SK-N-SH (cell line): ENCODE measurements at regions not wholly inside any gene's neighbourhood (a gene's known extent, or its start where the extent isn't known, plus 50 kb on each side); places are given as distances from the start of the nearest gene placed in this dataset.

Source experiments
- CTCF ChIA-PET: fragments of 300-600, 350-600 bp; formaldehyde crosslinking; extraction: SDS; loops from one replicate; lab custom pipeline; 2021; lab: Yijun Ruan, JAX
- POLR2A ChIA-PET: fragments of 350-600 bp; sonication (Branson Sonifier 250); formaldehyde crosslinking; extraction: SDS; loops from one replicate; lab custom pipeline; 2020; ENCODE audit warnings: antibody characterized with exemption, inconsistent platforms; lab: Yijun Ruan, JAX
- DNase-seq: peaks from one replicate; pipeline ENCODE4 v3.0.0; 2012
- H2AFZ ChIP-seq: fragments of 200-600 bp; sonication (generic); 2 replicates; pipeline ENCODE4 v1.8.1; 2016; ENCODE audit warnings: antibody characterized with exemption, mild to moderate bottlenecking, low read depth
- H3F3A ChIP-seq: fragments of 200-600 bp; sonication (generic); replicated peaks from 2 replicates; pipeline ENCODE3; 2016; ENCODE audit warnings: antibody characterized with exemption, mild to moderate bottlenecking; ENCODE audit not compliant: insufficient read depth
- H3K27ac ChIP-seq, 2 experiments: fragments of 200-500 bp in 1 of 2; fragments of 200-600 bp in 1 of 2; sonication (Bioruptor generic) in 1 of 2; sonication (generic), shearing (Covaris generic) in 1 of 2; 2 replicates each; pipeline versions ENCODE4 v1.5.1 to v1.6.1; 2014 to 2016; ENCODE audit warnings: low read depth in 2 of 2, inconsistent platforms in 1 of 2, low read length in 1 of 2, mild to moderate bottlenecking in 1 of 2, mixed read lengths in 1 of 2
- H3K27me3 ChIP-seq: fragments of 200-600 bp; sonication (generic), shearing (Covaris generic); 2 replicates; pipeline ENCODE4 v1.6.1; 2016; ENCODE audit warnings: mixed run types; ENCODE audit not compliant: insufficient read depth
- H3K36me3 ChIP-seq, 2 experiments: fragments of 200-500 bp in 1 of 2; fragments of 200-600 bp in 1 of 2; sonication (Bioruptor generic) in 1 of 2; sonication (generic) in 1 of 2; replicated peaks in 1 of 2; 2 replicates each; pipeline versions ENCODE3 to v1.5.1; 2014 to 2016; ENCODE audit warnings: low read length in 1 of 2, mild to moderate bottlenecking in 1 of 2; ENCODE audit not compliant: insufficient read depth in 2 of 2, control insufficient read depth in 1 of 2
- H3K4me1 ChIP-seq, 2 experiments: fragments of 200-500 bp in 1 of 2; fragments of 200-600 bp in 1 of 2; sonication (Bioruptor generic) in 1 of 2; sonication (generic), shearing (Covaris generic) in 1 of 2; 2 replicates each; pipeline versions ENCODE4 v1.5.1 to v1.6.1; 2014 to 2016; ENCODE audit warnings: low read depth in 1 of 2, low read length in 1 of 2, mixed run types in 1 of 2; ENCODE audit not compliant: insufficient read depth in 2 of 2, control insufficient read depth in 1 of 2
- H3K4me2 ChIP-seq: fragments of 200-600 bp; sonication (generic), shearing (Covaris generic); 2 replicates; pipeline ENCODE4 v1.6.1; 2017; ENCODE audit warnings: mixed run types
- H3K4me3 ChIP-seq, 2 experiments: fragments of 200-500 bp in 1 of 2; fragments of 200-600 bp in 1 of 2; sonication (Bioruptor generic) in 1 of 2; sonication (generic), shearing (Covaris generic) in 1 of 2; 2 replicates each; pipeline versions ENCODE4 v1.5.1 to v1.8.1; 2014 to 2016; ENCODE audit warnings: low read depth in 2 of 2, inconsistent platforms in 1 of 2, low read length in 1 of 2, mild to moderate bottlenecking in 1 of 2, mixed read lengths in 1 of 2, moderate library complexity in 1 of 2
- H3K79me2 ChIP-seq: fragments of 200-600 bp; sonication (generic); 2 replicates; pipeline ENCODE4 v1.8.1; 2017; ENCODE audit warnings: mild to moderate bottlenecking; ENCODE audit not compliant: insufficient read depth
- H3K9ac ChIP-seq: fragments of 200-600 bp; sonication (generic); 2 replicates; pipeline ENCODE4 v1.6.1; 2017; ENCODE audit warnings: mixed run types
- H3K9me2 ChIP-seq: fragments of 200-600 bp; sonication (generic); 2 replicates; pipeline ENCODE4 v1.6.1; 2017; ENCODE audit warnings: mixed run types
- H3K9me3 ChIP-seq: fragments of 200-600 bp; sonication (generic); 2 replicates; pipeline ENCODE4 v1.6.1; 2017; ENCODE audit warnings: mixed run types, mild to moderate bottlenecking, moderate library complexity
- H4K20me1 ChIP-seq: fragments of 200-600 bp; sonication (generic); 2 replicates; pipeline ENCODE4 v1.6.1; 2017; ENCODE audit warnings: mild to moderate bottlenecking, mixed run types; ENCODE audit not compliant: insufficient read depth
- CHD2 ChIP-seq: fragments of 150-350 bp; IDR thresholded peaks from 2 replicates; pipeline ENCODE4 v1.6.1; 2018; ENCODE audit warnings: low read length; ENCODE audit not compliant: partially characterized antibody
- CTCF ChIP-seq: fragments of 200-600 bp; sonication (generic); IDR thresholded peaks from 2 replicates; pipeline ENCODE4 v1.6.1; 2017; ENCODE audit warnings: antibody characterized with exemption, mild to moderate bottlenecking, moderate library complexity
- ELF1 ChIP-seq: IDR thresholded peaks from 2 replicates; pipeline ENCODE4 v1.4.0; 2012
- EP300 ChIP-seq, 2 experiments: IDR thresholded peaks; 2 replicates each; pipeline versions ENCODE4 v1.4.0 to v1.6.1; 2012; ENCODE audit warnings: borderline replicate concordance in 1 of 2, low read depth in 1 of 2, low read length in 1 of 2
- EZH2phosphoT487 ChIP-seq: fragments of 200-600 bp; sonication (generic); IDR thresholded peaks from 2 replicates; pipeline ENCODE4 v1.6.1; 2017; ENCODE audit warnings: low read depth, mixed run types, mild to moderate bottlenecking, antibody characterized with exemption, moderate library complexity, borderline replicate concordance
- FOXJ3 ChIP-seq: sonication (generic); formaldehyde crosslinking; IDR thresholded peaks from 2 replicates; pipeline ENCODE4 v1.5.1; 2020; ENCODE audit warnings: mild to moderate bottlenecking, missing genetic modification reagents
- FOXM1 ChIP-seq: IDR thresholded peaks from 2 replicates; pipeline ENCODE4 v1.4.0; 2012; ENCODE audit warnings: low read depth, mild to moderate bottlenecking
- GABPA ChIP-seq: IDR thresholded peaks from 2 replicates; pipeline ENCODE4 v1.4.0; 2012; ENCODE audit warnings: low read depth, mild to moderate bottlenecking
- IRF3 ChIP-seq: fragments of 150-350 bp; IDR thresholded peaks from 2 replicates; pipeline ENCODE4 v1.6.1; 2016; ENCODE audit warnings: mild to moderate bottlenecking, low read depth, low read length
- MEF2A ChIP-seq: IDR thresholded peaks from 2 replicates; pipeline ENCODE4 v1.4.0; 2012; ENCODE audit warnings: low read depth, borderline replicate concordance
- MXI1 ChIP-seq: IDR thresholded peaks from 2 replicates; pipeline ENCODE4 v1.6.1; 2012; ENCODE audit warnings: mild to moderate bottlenecking, low read depth, low read length, improper control_type of control experiment
- NFIC ChIP-seq: IDR thresholded peaks from 2 replicates; pipeline ENCODE4 v1.4.0; 2012; ENCODE audit warnings: borderline replicate concordance
- PBX3 ChIP-seq: IDR thresholded peaks from 2 replicates; pipeline ENCODE4; 2012
- POLR2AphosphoS5 ChIP-seq: IDR thresholded peaks from 2 replicates; pipeline ENCODE4 v1.6.1; 2012; ENCODE audit warnings: low read depth, low read length
- RAD21 ChIP-seq: IDR thresholded peaks from 2 replicates; pipeline ENCODE4 v1.6.1; 2012; ENCODE audit warnings: mild to moderate bottlenecking, low read length
- SMC3 ChIP-seq: IDR thresholded peaks from 2 replicates; pipeline ENCODE4 v1.6.1; 2012; ENCODE audit warnings: low read depth, low read length, improper control_type of control experiment
- USF2 ChIP-seq: fragments of 150-350 bp; IDR thresholded peaks from 2 replicates; pipeline ENCODE4 v1.6.1; 2017; ENCODE audit warnings: antibody characterized with exemption, low read length, low read depth, borderline replicate concordance
- whole genome bisulfite sequencing: methylation state at CpG from one replicate; pipeline ENCODE4 v1.1.6; 2017; ENCODE audit warnings: low lambda C conversion rate; 5-methylcytosine and 5-hydroxymethylcytosine counted together

GRCh38 chr9:126151031-126151685, 175.5 kb upstream of the MVB12B start (continued):
- TF ChIP-seq MXI1 (no peak), IRF3 (no peak)

GRCh38 chr9:126151686-126152134, 174.9 kb upstream of the MVB12B start:
- Histone ChIP-seq H3K27ac (no peak overlapping the region; a peak in 1 of 4 replicates), H3K4me3 (no peak overlapping the region), H3K9me3 (no peaks in the 10 kb centered on the region), H2AFZ (no peak overlapping the region), H4K20me1 (no peaks in the 10 kb centered on the region), H3K79me2 (no peaks in the 10 kb centered on the region), H3F3A (no peaks in the 10 kb centered on the region), H3K36me3 (no peaks in the 10 kb centered on the region), H3K27me3 (no peaks in the 10 kb centered on the region), H3K4me2 (no peak overlapping the region; the same call in 1 of the 2 replicates), H3K4me1 (peaks cover 0 to 23% of the 10 kb centered on the region in 2 experiments; a peak in 1 of 4 replicates), H3K9me2 (no peaks in the 10 kb centered on the region), H3K9ac (no peak overlapping the region)
- POLR2A ChIA-PET: no interaction called here
- peak; percentile 41 for DNase-seq
- WGBS: 41% methylated on average over 5 of the region's 5 CpGs
- CTCF ChIA-PET: interaction anchor here (0.6 to 1.3 kb wide), 4 partner anchors 8 to 339 kb away, joined by 3 to 4 read pairs (median 3); no protein-coding TSS in a partner anchor
- no peak for TF ChIP-seq NFIC
- no peak for TF ChIP-seq EZH2phosphoT487
- no peak for TF ChIP-seq POLR2AphosphoS5
- no peak for TF ChIP-seq SMC3
- no peak for TF ChIP-seq CHD2
- TF ChIP-seq FOXM1: no peak
- no peak for TF ChIP-seq RAD21
- no peak for TF ChIP-seq ELF1
- TF ChIP-seq MEF2A: no peak
- TF ChIP-seq CTCF: no peak
- no peak for TF ChIP-seq EP300 (IDR thresholded peaks at IDR 0.05; ENCODE audit: borderline replicate concordance in 1 of 2, low read depth in 1 of 2, low read length in 1 of 2)
- no peak for TF ChIP-seq MXI1
- TF ChIP-seq USF2: no peak
- no peak for TF ChIP-seq GABPA
- no peak for TF ChIP-seq IRF3
- TF ChIP-seq FOXJ3 (CRISPR knock-in tag): no peak
- no peak for TF ChIP-seq PBX3
